WTC11 (cell line): ENCODE measurements at regions not wholly inside any gene's neighbourhood (a gene's known extent, or its start where the extent isn't known, plus 50 kb on each side); places are given as distances from the start of the nearest gene placed in this dataset.

Experiments used
- ATAC-seq: fragments of 200-7000 bp; cut with Tn5 transposase; 2 replicates; pipeline ENCODE4 v1.10.0; 2021; ENCODE audit warnings: mild to moderate bottlenecking, moderate library complexity
- CTCF ChIA-PET: fragments of 300-600 bp; sonication (Branson Sonifier 250); formaldehyde crosslinking; loops from one replicate; lab custom pipeline; 2021; ENCODE audit warnings: antibody characterized with exemption; lab: Charles Lee
- POLR2A ChIA-PET: fragments of 350-600 bp; sonication (Branson Sonifier 250); formaldehyde crosslinking; loops from one replicate; lab custom pipeline; 2021; ENCODE audit warnings: antibody characterized with exemption; lab: Charles Lee
- DNase-seq: peaks from one replicate; pipeline ENCODE4 v3.0.0; 2021; ENCODE audit warnings: low spot score
- H3K27ac Mint-ChIP-seq: 2 replicates; pipeline ENCODE4 v1.8.0; 2021; ENCODE audit warnings: mixed read lengths
- H3K27me3 Mint-ChIP-seq: 2 replicates; pipeline ENCODE4 v1.8.0; 2021; ENCODE audit warnings: low read depth, mild to moderate bottlenecking, moderate library complexity, mixed read lengths
- H3K36me3 Mint-ChIP-seq: 2 replicates; pipeline ENCODE4 v1.8.0; 2021; ENCODE audit warnings: mixed read lengths
- H3K4me1 Mint-ChIP-seq: 2 replicates; pipeline ENCODE4 v1.8.0; 2022; ENCODE audit warnings: mixed read lengths
- H3K4me3 Mint-ChIP-seq: 2 replicates; pipeline ENCODE4 v1.8.0; 2021; ENCODE audit warnings: mild to moderate bottlenecking, moderate library complexity, mixed read lengths
- H3K9me3 Mint-ChIP-seq: 2 replicates; pipeline ENCODE4 v1.8.0; 2021; ENCODE audit warnings: mixed read lengths
- CREM ChIP-seq: sonication (generic); formaldehyde crosslinking; IDR thresholded peaks from 2 replicates; pipeline ENCODE4 v1.8.1; 2022; ENCODE audit warnings: mild to moderate bottlenecking, missing genetic modification reagents, moderate library complexity
- E2F1 ChIP-seq: sonication (generic); formaldehyde crosslinking; IDR thresholded peaks from 2 replicates; pipeline ENCODE4 v1.8.0; 2022; ENCODE audit warnings: mild to moderate bottlenecking, missing genetic modification reagents
- FOXK1 ChIP-seq: sonication (generic); formaldehyde crosslinking; IDR thresholded peaks from 2 replicates; pipeline ENCODE4 v1.8.0; 2022; ENCODE audit warnings: mild to moderate bottlenecking, moderate library complexity, missing genetic modification reagents
- HMGA2 ChIP-seq: fragments of 250-450 bp; sonication (Bioruptor Pico); IDR thresholded peaks from 2 replicates; pipeline ENCODE4 v1.4.0; 2021; ENCODE audit warnings: mild to moderate bottlenecking, moderate library complexity
- JAZF1 ChIP-seq: fragments of 250-450 bp; sonication (Bioruptor Pico); IDR thresholded peaks from 2 replicates; pipeline ENCODE4 v1.9.0; 2021; ENCODE audit warnings: moderate library complexity, mild to moderate bottlenecking, inconsistent platforms
- NR1H2 ChIP-seq: sonication (generic); formaldehyde crosslinking; IDR thresholded peaks from 2 replicates; pipeline ENCODE4 v1.9.0; 2021; ENCODE audit warnings: mild to moderate bottlenecking, moderate library complexity, missing genetic modification reagents
- NR2C2 ChIP-seq: sonication (generic); formaldehyde crosslinking; IDR thresholded peaks from 2 replicates; pipeline ENCODE4 v1.8.0; 2022; ENCODE audit warnings: mild to moderate bottlenecking, missing genetic modification reagents
- PRRX2 ChIP-seq: fragments of 250-450 bp; sonication (Bioruptor Pico); IDR thresholded peaks from 2 replicates; pipeline ENCODE4 v1.8.0; 2021; ENCODE audit warnings: mild to moderate bottlenecking
- TP53 ChIP-seq: sonication (generic); formaldehyde crosslinking; IDR thresholded peaks from 2 replicates; pipeline ENCODE4 v1.8.1; 2023; ENCODE audit warnings: mild to moderate bottlenecking, missing genetic modification reagents
- ZNF138 ChIP-seq: sonication (generic); formaldehyde crosslinking; conservative IDR thresholded peaks from 2 replicates; pipeline ENCODE4 v1.8.1; 2022; ENCODE audit warnings: mild to moderate bottlenecking, moderate library complexity, missing genetic modification reagents
- ZNF423 ChIP-seq: fragments of 250-450 bp; sonication (Bioruptor Pico); IDR thresholded peaks from 2 replicates; pipeline ENCODE4 v2.1.2; 2022; ENCODE audit warnings: mild to moderate bottlenecking, moderate library complexity
- TF ChIP-seq, protein P1 (sequence below): sonication (generic); formaldehyde crosslinking; IDR thresholded peaks from 2 replicates; pipeline ENCODE4 v1.8.1; 2023; ENCODE audit warnings: mild to moderate bottlenecking, missing genetic modification reagents, borderline replicate concordance
- TF ChIP-seq, protein P2 (sequence below): sonication (generic); formaldehyde crosslinking; conservative IDR thresholded peaks from 2 replicates; pipeline ENCODE4 v1.8.1; 2023; ENCODE audit warnings: mild to moderate bottlenecking, low read depth, missing genetic modification reagents, moderate library complexity
- TF ChIP-seq, protein P3 (sequence below): fragments of 250-450 bp; sonication (Bioruptor Pico); IDR thresholded peaks from 2 replicates; pipeline ENCODE4 v2.1.2; 2022; ENCODE audit warnings: mild to moderate bottlenecking, moderate library complexity
- TF ChIP-seq, protein P4 (sequence below): sonication (generic); formaldehyde crosslinking; IDR thresholded peaks from 2 replicates; pipeline ENCODE4 v1.8.0; 2022; ENCODE audit warnings: mild to moderate bottlenecking, missing genetic modification reagents
- TF ChIP-seq, protein P5 (sequence below): fragments of 250-450 bp; sonication (Bioruptor Pico); IDR thresholded peaks from 2 replicates; pipeline ENCODE4 v1.8.0; 2021; ENCODE audit warnings: mild to moderate bottlenecking
- TF ChIP-seq, protein P6 (sequence below): sonication (generic); formaldehyde crosslinking; IDR thresholded peaks from 2 replicates; pipeline ENCODE4 v1.8.1; 2022; ENCODE audit warnings: missing genetic modification reagents, borderline replicate concordance

GRCh38 chr2:183825710-183826109 lies 701.5 kb downstream of the NUP35 start:
- ChIA-PET CTCF (no interaction called here), POLR2A (no interaction called here)
- no peak overlapping the region for H3K4me3 Mint-ChIP-seq
- H3K27me3 Mint-ChIP-seq = no peaks in the 10 kb centered on the region
- TF ChIP-seq E2F1 (CRISPR knock-in tag) (no peak), HMGA2 (CRISPR knock-in tag) (no peak), NR2C2 (CRISPR knock-in tag) (no peak), FOXK1 (no peak), ZNF423 (CRISPR knock-in tag) (no peak), PRRX2 (no peak), NR1H2 (CRISPR knock-in tag) (no peak), ZNF138 (CRISPR knock-in tag) (no peak), TP53 (no peak), CREM (CRISPR knock-in tag) (no peak), JAZF1 (CRISPR knock-in tag) (no peak)
- TF ChIP-seq, protein P1, sequence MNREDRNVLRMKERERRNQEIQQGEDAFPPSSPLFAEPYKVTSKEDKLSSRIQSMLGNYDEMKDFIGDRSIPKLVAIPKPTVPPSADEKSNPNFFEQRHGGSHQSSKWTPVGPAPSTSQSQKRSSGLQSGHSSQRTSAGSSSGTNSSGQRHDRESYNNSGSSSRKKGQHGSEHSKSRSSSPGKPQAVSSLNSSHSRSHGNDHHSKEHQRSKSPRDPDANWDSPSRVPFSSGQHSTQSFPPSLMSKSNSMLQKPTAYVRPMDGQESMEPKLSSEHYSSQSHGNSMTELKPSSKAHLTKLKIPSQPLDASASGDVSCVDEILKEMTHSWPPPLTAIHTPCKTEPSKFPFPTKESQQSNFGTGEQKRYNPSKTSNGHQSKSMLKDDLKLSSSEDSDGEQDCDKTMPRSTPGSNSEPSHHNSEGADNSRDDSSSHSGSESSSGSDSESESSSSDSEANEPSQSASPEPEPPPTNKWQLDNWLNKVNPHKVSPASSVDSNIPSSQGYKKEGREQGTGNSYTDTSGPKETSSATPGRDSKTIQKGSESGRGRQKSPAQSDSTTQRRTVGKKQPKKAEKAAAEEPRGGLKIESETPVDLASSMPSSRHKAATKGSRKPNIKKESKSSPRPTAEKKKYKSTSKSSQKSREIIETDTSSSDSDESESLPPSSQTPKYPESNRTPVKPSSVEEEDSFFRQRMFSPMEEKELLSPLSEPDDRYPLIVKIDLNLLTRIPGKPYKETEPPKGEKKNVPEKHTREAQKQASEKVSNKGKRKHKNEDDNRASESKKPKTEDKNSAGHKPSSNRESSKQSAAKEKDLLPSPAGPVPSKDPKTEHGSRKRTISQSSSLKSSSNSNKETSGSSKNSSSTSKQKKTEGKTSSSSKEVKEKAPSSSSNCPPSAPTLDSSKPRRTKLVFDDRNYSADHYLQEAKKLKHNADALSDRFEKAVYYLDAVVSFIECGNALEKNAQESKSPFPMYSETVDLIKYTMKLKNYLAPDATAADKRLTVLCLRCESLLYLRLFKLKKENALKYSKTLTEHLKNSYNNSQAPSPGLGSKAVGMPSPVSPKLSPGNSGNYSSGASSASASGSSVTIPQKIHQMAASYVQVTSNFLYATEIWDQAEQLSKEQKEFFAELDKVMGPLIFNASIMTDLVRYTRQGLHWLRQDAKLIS (CRISPR knock-in tag) = no peak
- TF ChIP-seq, protein P2, sequence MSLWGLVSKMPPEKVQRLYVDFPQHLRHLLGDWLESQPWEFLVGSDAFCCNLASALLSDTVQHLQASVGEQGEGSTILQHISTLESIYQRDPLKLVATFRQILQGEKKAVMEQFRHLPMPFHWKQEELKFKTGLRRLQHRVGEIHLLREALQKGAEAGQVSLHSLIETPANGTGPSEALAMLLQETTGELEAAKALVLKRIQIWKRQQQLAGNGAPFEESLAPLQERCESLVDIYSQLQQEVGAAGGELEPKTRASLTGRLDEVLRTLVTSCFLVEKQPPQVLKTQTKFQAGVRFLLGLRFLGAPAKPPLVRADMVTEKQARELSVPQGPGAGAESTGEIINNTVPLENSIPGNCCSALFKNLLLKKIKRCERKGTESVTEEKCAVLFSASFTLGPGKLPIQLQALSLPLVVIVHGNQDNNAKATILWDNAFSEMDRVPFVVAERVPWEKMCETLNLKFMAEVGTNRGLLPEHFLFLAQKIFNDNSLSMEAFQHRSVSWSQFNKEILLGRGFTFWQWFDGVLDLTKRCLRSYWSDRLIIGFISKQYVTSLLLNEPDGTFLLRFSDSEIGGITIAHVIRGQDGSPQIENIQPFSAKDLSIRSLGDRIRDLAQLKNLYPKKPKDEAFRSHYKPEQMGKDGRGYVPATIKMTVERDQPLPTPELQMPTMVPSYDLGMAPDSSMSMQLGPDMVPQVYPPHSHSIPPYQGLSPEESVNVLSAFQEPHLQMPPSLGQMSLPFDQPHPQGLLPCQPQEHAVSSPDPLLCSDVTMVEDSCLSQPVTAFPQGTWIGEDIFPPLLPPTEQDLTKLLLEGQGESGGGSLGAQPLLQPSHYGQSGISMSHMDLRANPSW (CRISPR knock-in tag) = no peak
- TF ChIP-seq, protein P3, sequence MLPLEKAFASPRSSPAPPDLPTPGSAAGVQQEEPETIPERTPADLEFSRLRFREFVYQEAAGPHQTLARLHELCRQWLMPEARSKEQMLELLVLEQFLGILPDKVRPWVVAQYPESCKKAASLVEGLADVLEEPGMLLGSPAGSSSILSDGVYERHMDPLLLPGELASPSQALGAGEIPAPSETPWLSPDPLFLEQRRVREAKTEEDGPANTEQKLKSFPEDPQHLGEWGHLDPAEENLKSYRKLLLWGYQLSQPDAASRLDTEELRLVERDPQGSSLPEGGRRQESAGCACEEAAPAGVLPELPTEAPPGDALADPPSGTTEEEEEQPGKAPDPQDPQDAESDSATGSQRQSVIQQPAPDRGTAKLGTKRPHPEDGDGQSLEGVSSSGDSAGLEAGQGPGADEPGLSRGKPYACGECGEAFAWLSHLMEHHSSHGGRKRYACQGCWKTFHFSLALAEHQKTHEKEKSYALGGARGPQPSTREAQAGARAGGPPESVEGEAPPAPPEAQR = no peak
- TF ChIP-seq, protein P4, sequence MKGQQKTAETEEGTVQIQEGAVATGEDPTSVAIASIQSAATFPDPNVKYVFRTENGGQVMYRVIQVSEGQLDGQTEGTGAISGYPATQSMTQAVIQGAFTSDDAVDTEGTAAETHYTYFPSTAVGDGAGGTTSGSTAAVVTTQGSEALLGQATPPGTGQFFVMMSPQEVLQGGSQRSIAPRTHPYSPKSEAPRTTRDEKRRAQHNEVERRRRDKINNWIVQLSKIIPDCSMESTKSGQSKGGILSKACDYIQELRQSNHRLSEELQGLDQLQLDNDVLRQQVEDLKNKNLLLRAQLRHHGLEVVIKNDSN (CRISPR knock-in tag) = no peak
- TF ChIP-seq, protein P5, sequence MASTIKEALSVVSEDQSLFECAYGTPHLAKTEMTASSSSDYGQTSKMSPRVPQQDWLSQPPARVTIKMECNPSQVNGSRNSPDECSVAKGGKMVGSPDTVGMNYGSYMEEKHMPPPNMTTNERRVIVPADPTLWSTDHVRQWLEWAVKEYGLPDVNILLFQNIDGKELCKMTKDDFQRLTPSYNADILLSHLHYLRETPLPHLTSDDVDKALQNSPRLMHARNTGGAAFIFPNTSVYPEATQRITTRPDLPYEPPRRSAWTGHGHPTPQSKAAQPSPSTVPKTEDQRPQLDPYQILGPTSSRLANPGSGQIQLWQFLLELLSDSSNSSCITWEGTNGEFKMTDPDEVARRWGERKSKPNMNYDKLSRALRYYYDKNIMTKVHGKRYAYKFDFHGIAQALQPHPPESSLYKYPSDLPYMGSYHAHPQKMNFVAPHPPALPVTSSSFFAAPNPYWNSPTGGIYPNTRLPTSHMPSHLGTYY = no peak
- TF ChIP-seq, protein P6, sequence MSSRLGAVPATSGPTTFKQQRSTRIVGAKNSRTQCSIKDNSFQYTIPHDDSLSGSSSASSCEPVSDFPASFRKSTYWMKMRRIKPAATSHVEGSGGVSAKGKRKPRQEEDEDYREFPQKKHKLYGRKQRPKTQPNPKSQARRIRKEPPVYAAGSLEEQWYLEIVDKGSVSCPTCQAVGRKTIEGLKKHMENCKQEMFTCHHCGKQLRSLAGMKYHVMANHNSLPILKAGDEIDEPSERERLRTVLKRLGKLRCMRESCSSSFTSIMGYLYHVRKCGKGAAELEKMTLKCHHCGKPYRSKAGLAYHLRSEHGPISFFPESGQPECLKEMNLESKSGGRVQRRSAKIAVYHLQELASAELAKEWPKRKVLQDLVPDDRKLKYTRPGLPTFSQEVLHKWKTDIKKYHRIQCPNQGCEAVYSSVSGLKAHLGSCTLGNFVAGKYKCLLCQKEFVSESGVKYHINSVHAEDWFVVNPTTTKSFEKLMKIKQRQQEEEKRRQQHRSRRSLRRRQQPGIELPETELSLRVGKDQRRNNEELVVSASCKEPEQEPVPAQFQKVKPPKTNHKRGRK = no peak
- DNase-seq = no peak
- H3K36me3 Mint-ChIP-seq = peaks cover 32% of the 10 kb centered on the region
- H3K9me3 Mint-ChIP-seq = peaks cover 54% of the 10 kb centered on the region
- peaks cover 5% of the 10 kb centered on the region for H3K4me1 Mint-ChIP-seq
- no peak for ATAC-seq
- no peak overlapping the region for H3K27ac Mint-ChIP-seq
